ENCODE measurements at regions not wholly inside any gene's neighbourhood (a gene's known extent, or its start where the extent isn't known, plus 50 kb on each side); places are given as distances from the start of the nearest gene placed in this dataset.

DNA sequence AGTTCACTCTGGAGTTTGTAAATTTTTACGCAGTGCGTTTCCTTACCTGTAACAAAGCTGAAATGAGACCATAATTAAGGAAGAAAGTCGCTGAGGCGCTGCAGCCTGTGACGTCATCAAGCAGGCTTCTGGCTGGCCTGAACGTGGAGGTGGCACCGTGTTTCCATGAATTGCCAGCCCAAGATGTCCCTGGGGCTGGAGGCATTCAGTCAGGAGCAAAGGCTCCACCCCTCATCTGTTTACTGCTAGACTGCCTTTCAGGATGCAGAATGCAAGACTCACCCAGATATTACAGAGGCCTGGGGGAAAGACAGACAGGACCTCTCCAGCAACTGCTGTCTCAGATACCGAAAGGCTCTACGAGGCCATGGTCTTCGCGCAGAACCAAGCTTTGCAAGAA is 424.6 kb downstream of the TSHZ3 start:
- no peak for TF ChIP-seq CTCF (IDR thresholded peaks at IDR 0.05)
- Histone ChIP-seq H3K9me3 (no peaks in the 10 kb centered on the region), H3K27ac (no peak overlapping the region), H3K4me3 (no peak overlapping the region), H3K27me3 (no peaks in the 10 kb centered on the region), H3K36me3 (no peaks in the 10 kb centered on the region), H3K4me1 (no peaks in the 10 kb centered on the region)
- no peak for DNase-seq
- ATAC-seq, result no peak
- intact Hi-C loops (cut with DNase I), result no loop called here

DNA sequence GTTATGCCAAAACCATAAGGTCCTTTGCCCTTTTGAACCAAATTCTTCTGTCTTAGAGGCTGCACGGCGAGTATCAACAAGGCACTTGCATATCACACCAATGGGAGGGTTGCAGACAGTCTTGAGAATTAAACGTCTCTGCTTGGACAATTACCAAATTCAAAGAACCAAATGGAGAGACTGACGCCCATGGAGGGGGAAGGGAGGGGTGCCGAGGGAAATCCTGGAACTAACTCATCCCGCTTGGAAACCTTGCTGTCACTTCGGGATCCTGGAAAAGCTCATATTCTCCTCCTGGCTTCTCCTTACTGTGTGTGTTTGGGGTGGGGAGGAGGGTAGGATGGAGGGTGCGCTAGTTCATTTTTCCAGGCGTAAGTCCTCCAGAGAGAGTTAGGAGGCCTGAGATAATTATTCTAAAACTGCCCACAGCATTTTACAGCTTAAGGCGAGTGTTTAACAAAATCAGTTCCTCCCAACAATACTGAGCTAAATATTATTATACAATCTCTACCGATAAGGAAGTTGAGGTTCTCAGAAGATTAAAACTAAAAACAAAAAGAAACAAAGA is 425.1 kb downstream of the TSHZ3 start:
- no peaks in the 10 kb centered on the region for H3K4me1 ChIP-seq
- no peak overlapping the region for H3K27ac ChIP-seq
- intact Hi-C loops (cut with DNase I), result no loop called here
- ATAC-seq, result no peak
- no peak overlapping the region for H3K4me3 ChIP-seq
- no peak for DNase-seq
- H3K36me3 ChIP-seq, result no peaks in the 10 kb centered on the region
- no peak for TF ChIP-seq CTCF (IDR thresholded peaks at IDR 0.05)
- H3K27me3 ChIP-seq, result no peaks in the 10 kb centered on the region
- no peaks in the 10 kb centered on the region for H3K9me3 ChIP-seq

DNA sequence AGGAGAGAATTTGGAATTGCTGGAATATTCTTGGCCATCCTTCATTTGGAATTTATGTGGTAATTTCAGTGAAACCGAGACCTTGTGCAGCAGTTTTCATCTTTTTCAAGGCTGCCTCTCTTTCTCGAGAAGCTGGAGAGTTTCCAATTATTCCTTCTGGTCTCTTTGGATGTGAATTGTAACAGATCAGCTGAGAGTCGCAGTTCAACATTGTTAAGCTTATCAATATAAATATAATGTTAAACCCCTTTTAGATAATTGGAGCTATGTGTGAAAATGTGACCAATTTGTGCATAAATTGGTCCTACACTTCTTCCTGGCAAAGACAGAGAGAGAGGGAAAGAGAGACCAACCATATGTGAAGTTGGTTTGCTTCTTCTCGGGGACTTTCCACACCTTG is 425.6 kb downstream of the TSHZ3 start:
- DNase-seq (no peak), ATAC-seq (no peak)
- no peak overlapping the region for H3K4me3 ChIP-seq
- no peaks in the 10 kb centered on the region for H3K4me1 ChIP-seq
- no peaks in the 10 kb centered on the region for H3K27me3 ChIP-seq
- no peak for TF ChIP-seq CTCF (IDR thresholded peaks at IDR 0.05)
- H3K9me3 ChIP-seq, result no peaks in the 10 kb centered on the region
- no peaks in the 10 kb centered on the region for H3K36me3 ChIP-seq
- intact Hi-C loops (cut with DNase I), result no loop called here
- H3K27ac ChIP-seq, result no peak overlapping the region

GRCh38 chr19:30923096-30923495 is 426.1 kb downstream of the TSHZ3 start:
- ATAC-seq, result no peak

DNA sequence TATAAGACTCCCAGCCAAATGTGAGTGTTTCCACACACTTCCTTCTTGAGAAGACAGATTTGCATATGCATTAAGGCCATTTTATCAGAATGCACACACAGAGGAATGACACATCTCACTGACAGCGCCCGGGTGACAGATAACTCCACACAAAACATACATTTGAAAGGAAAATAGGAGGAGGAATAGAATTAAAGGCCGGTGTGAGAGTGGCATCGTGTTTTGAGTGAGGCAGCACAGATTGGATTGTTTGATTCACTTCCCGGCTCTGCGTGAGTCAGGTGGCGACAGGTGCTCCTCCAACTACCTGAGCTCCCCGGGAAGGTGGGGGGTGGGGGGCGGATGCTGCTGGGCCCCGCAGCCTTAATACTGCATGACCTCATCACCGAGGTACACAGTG is 429.0 kb downstream of the TSHZ3 start:
- Histone ChIP-seq H3K36me3 (no peaks in the 10 kb centered on the region), H3K4me3 (no peak overlapping the region), H3K27ac (no peak overlapping the region), H3K4me1 (no peaks in the 10 kb centered on the region), H3K9me3 (no peaks in the 10 kb centered on the region), H3K27me3 (no peaks in the 10 kb centered on the region)
- intact Hi-C loops (cut with DNase I), result no loop called here
- TF ChIP-seq CTCF (IDR thresholded peaks at IDR 0.05), result no peak
- no peak for DNase-seq
- no peak for ATAC-seq

More at GRCh38 chr19:30923096-30923495, 426.1 kb downstream of the TSHZ3 start:
- no peaks in the 10 kb centered on the region for H3K36me3 ChIP-seq
- no peak overlapping the region for H3K4me3 ChIP-seq
- H3K27ac ChIP-seq, result no peak overlapping the region
- intact Hi-C loops (cut with DNase I), result no loop called here
- no peak for DNase-seq
- no peaks in the 10 kb centered on the region for H3K9me3 ChIP-seq
- TF ChIP-seq CTCF (IDR thresholded peaks at IDR 0.05), result no peak
- H3K4me1 ChIP-seq, result no peaks in the 10 kb centered on the region
- H3K27me3 ChIP-seq, result no peaks in the 10 kb centered on the region

DNA sequence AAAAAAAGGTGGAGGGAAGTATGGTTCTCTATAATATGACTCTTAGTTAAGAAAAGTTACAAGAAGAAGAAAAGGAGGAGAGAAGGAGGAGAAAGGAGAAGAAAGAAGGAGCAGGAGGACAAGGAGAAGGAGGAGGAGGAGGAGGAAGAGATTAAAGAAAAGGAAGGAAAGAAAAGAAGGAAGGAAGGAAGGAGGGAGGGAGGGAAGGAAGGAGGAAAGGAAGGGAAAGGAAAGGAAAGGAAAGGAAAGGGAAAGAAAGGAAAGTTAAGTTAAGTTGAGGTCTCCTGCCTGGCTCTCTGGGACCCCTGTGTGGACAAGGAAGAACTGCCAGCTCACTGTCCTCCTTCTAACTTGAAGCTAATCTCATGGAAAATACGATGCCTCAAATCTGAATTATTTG is 429.5 kb downstream of the TSHZ3 start:
- no peaks in the 10 kb centered on the region for H3K36me3 ChIP-seq
- ATAC-seq (no peak), DNase-seq (no peak)
- TF ChIP-seq CTCF (IDR thresholded peaks at IDR 0.05), result no peak
- H3K4me3 ChIP-seq, result no peak overlapping the region
- no peak overlapping the region for H3K27ac ChIP-seq
- no peaks in the 10 kb centered on the region for H3K9me3 ChIP-seq
- intact Hi-C loops (cut with DNase I), result no loop called here
- H3K27me3 ChIP-seq, result no peaks in the 10 kb centered on the region
- H3K4me1 ChIP-seq, result no peaks in the 10 kb centered on the region
